LoVo (cell line): ENCODE measurements at regions not wholly inside any gene's neighbourhood (a gene's known extent, or its start where the extent isn't known, plus 50 kb on each side); places are given as distances from the start of the nearest gene placed in this dataset.
A peak's percentile ranks its signal among the peaks of the same experiment; 100 is the strongest.

Experiments
- DNase-seq: peaks from one replicate; pipeline ENCODE4 v3.0.0-alpha.2; 2016; ENCODE audit warnings: low spot score

GRCh38 chr10:31146491-31147209 lies 115.0 kb upstream of the ZNF438 start:
- DNase-seq: peak; percentile 80

GRCh38 chr10:31147210-31147608 lies 115.5 kb upstream of the ZNF438 start:
- DNase-seq: peak; percentile 52

- DNase-seq: no peak
These were observed 117.3 kb upstream of the ZNF438 start for GRCh38 chr10:31148951-31149350.

GRCh38 chr10:31149835-31150512 lies 118.3 kb upstream of the ZNF438 start:
- DNase-seq: no peak

GRCh38 chr10:31151301-31151700 lies 119.6 kb upstream of the ZNF438 start:
- no peak for DNase-seq

- no peak for DNase-seq
These were observed 120.9 kb upstream of the ZNF438 start for GRCh38 chr10:31152421-31153135.

GRCh38 chr10:31153161-31153560 lies 121.5 kb upstream of the ZNF438 start:
- no peak for DNase-seq

- no peak for DNase-seq
These were observed 122.0 kb upstream of the ZNF438 start for GRCh38 chr10:31153692-31154091.

GRCh38 chr10:31154996-31155395 lies 123.3 kb upstream of the ZNF438 start:
- no peak for DNase-seq

- DNase-seq: no peak
These were observed 125.7 kb upstream of the ZNF438 start for GRCh38 chr10:31157123-31158010.

GRCh38 chr10:31158011-31158658 lies 126.5 kb upstream of the ZNF438 start:
- no peak for DNase-seq

GRCh38 chr10:31166606-31167005 lies 134.9 kb upstream of the ZNF438 start:
- DNase-seq: no peak

- DNase-seq: no peak
These were observed 139.0 kb upstream of the ZNF438 start for GRCh38 chr10:31170636-31171035.

GRCh38 chr10:31171402-31172083 lies 139.9 kb upstream of the ZNF438 start:
- no peak for DNase-seq

- DNase-seq: no peak
These were observed 141.3 kb upstream of the ZNF438 start for GRCh38 chr10:31172925-31173324.

- DNase-seq: no peak
These were observed 142.1 kb upstream of the ZNF438 start for GRCh38 chr10:31173752-31174151.

- DNase-seq: no peak
These were observed 139.8 kb upstream of the ZEB1 start for GRCh38 chr10:31179091-31179680.

GRCh38 chr10:31186225-31187000 lies 132.6 kb upstream of the ZEB1 start:
- no peak for DNase-seq

- DNase-seq: no peak
These were observed 131.8 kb upstream of the ZEB1 start for GRCh38 chr10:31187182-31187581.
